Activated CD8-positive, alpha-beta T cell treated with anti-CD3 and anti-CD28 coated beads for 36 hours (primary cell): ENCODE measurements at regions not wholly inside any gene's neighbourhood (a gene's known extent, or its start where the extent isn't known, plus 50 kb on each side); places are given as distances from the start of the nearest gene placed in this dataset.

Experiments
- ATAC-seq: fragments of 200-7000 bp; cut with Tn5 transposase; one replicate; pipeline ENCODE4 v1.10.0; 2021; ENCODE audit warnings: mild to moderate bottlenecking, moderate library complexity
- CTCF ChIA-PET: fragments of 350-600 bp; sonication (Branson Sonifier 250); formaldehyde crosslinking; loops from one replicate; lab custom pipeline; 2021; ENCODE audit warnings: antibody characterized with exemption; lab: Charles Lee
- POLR2A ChIA-PET: fragments of 350-600 bp; sonication (Branson Sonifier 250); formaldehyde crosslinking; loops from one replicate; lab custom pipeline; 2021; ENCODE audit warnings: antibody characterized with exemption; lab: Charles Lee
- DNase-seq: peaks from one replicate; pipeline ENCODE4 v3.0.0-alpha.2; 2020
- H3K27ac Mint-ChIP-seq: one replicate; pipeline ENCODE4 v1.8.0; 2021; ENCODE audit warnings: mild to moderate bottlenecking, mixed read lengths
- H3K27me3 Mint-ChIP-seq: one replicate; pipeline ENCODE4 v1.8.0; 2021; ENCODE audit warnings: mixed read lengths
- H3K36me3 Mint-ChIP-seq: one replicate; pipeline ENCODE4 v1.8.0; 2021; ENCODE audit warnings: low read depth, mixed read lengths
- H3K4me1 Mint-ChIP-seq: one replicate; pipeline ENCODE4 v1.8.0; 2021; ENCODE audit warnings: low read depth, mixed read lengths
- H3K4me3 Mint-ChIP-seq: one replicate; pipeline ENCODE4 v1.8.0; 2021; ENCODE audit warnings: mild to moderate bottlenecking, moderate library complexity, mixed read lengths
- H3K9me3 Mint-ChIP-seq: one replicate; pipeline ENCODE4 v1.8.0; 2021; ENCODE audit warnings: mixed read lengths
- CTCF ChIP-seq: fragments of 200-600 bp; IDR thresholded peaks from one replicate; pipeline ENCODE4 v1.8.0; 2022; ENCODE audit warnings: antibody characterized with exemption, mild to moderate bottlenecking
- intact Hi-C: fragments of 100-400 bp; cut with micrococcal nuclease; formaldehyde crosslinking; loops from one replicate; pipeline ENCODE4 v1.10.0; 2022

GRCh38 chr4:107166873-107167450 lies 130.8 kb upstream of the DKK2 start:
- POLR2A ChIA-PET: no interaction called here
- CTCF ChIA-PET: no interaction called here
- no peak overlapping the region for H3K4me3 Mint-ChIP-seq
- no peaks in the 10 kb centered on the region for H3K27me3 Mint-ChIP-seq
- H3K36me3 Mint-ChIP-seq: no peaks in the 10 kb centered on the region
- TF ChIP-seq CTCF: no peak
- no peak overlapping the region for H3K27ac Mint-ChIP-seq
- intact Hi-C loops: no loop called here
- H3K9me3 Mint-ChIP-seq: peaks cover 10% of the 10 kb centered on the region
- no peaks in the 10 kb centered on the region for H3K4me1 Mint-ChIP-seq
- no peak for ATAC-seq
- DNase-seq: no peak

- Mint-ChIP-seq H3K27ac (no peak overlapping the region), H3K27me3 (no peaks in the 10 kb centered on the region), H3K36me3 (no peaks in the 10 kb centered on the region), H3K9me3 (peaks cover 10% of the 10 kb centered on the region), H3K4me3 (no peak overlapping the region), H3K4me1 (no peaks in the 10 kb centered on the region)
- CTCF ChIA-PET: no interaction called here
- intact Hi-C loops: no loop called here
- ATAC-seq (no peak), DNase-seq (no peak)
- POLR2A ChIA-PET: no interaction called here
- no peak for TF ChIP-seq CTCF
Measured at GRCh38 chr4:107166181-107166580, 130.1 kb upstream of the DKK2 start.

- TF ChIP-seq CTCF: no peak
- ChIA-PET POLR2A (no interaction called here), CTCF (no interaction called here)
- Mint-ChIP-seq H3K9me3 (peaks cover 10% of the 10 kb centered on the region), H3K36me3 (no peaks in the 10 kb centered on the region), H3K4me1 (no peaks in the 10 kb centered on the region), H3K27me3 (no peaks in the 10 kb centered on the region), H3K27ac (no peak overlapping the region), H3K4me3 (no peak overlapping the region)
- intact Hi-C loops: no loop called here
- ATAC-seq: no peak
- no peak for DNase-seq
Measured at GRCh38 chr4:107164962-107165475, 128.9 kb upstream of the DKK2 start.

- Mint-ChIP-seq H3K9me3 (no peaks in the 10 kb centered on the region), H3K27ac (no peak overlapping the region), H3K27me3 (no peaks in the 10 kb centered on the region), H3K4me1 (no peaks in the 10 kb centered on the region), H3K4me3 (no peak overlapping the region), H3K36me3 (no peaks in the 10 kb centered on the region)
- ATAC-seq (no peak), DNase-seq (no peak)
- ChIA-PET CTCF (no interaction called here), POLR2A (no interaction called here)
- intact Hi-C loops: no loop called here
- no peak for TF ChIP-seq CTCF
Measured at GRCh38 chr4:107156443-107156842, 120.3 kb upstream of the DKK2 start.

DNA sequence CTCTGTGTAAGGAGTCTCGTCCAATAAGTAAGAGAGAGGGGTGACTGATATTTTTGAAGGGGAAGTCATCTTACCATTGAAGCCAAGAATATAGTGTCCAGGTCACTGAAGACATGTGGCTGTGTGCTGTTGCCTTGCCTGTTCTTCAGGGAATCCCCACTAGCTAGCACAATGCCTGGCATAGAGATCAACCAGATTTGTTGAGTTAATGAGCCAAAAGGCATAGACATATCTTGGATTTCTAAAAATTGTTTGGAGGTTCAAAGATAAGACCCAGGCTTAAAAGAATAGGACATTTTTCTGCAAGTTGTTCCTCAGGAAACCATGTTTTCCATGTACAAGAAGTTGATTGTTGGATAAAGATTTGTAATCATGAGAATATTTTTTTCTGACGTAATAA lies 119.3 kb upstream of the DKK2 start:
- intact Hi-C loops: no loop called here
- CTCF ChIA-PET: no interaction called here
- POLR2A ChIA-PET: no interaction called here

More for the DNA sequence above, 119.3 kb upstream of the DKK2 start:
- Mint-ChIP-seq H3K4me1 (no peaks in the 10 kb centered on the region), H3K9me3 (no peaks in the 10 kb centered on the region), H3K27ac (no peak overlapping the region), H3K4me3 (no peak overlapping the region), H3K36me3 (no peaks in the 10 kb centered on the region), H3K27me3 (no peaks in the 10 kb centered on the region)
- TF ChIP-seq CTCF: no peak
- no peak for DNase-seq
- no peak for ATAC-seq
